Endothelial cell of umbilical vein (primary cell): ENCODE measurements at regions not wholly inside any gene's neighbourhood (a gene's known extent, or its start where the extent isn't known, plus 50 kb on each side); places are given as distances from the start of the nearest gene placed in this dataset.

ENCODE experiments used
- BruUV-seq: library from RNA; stranded (reverse); fragments of 400-500 nt; replicated peaks from 2 replicates; lab custom pipeline; 2021; lab: Mats Ljungman, UMichigan
- CTCF ChIA-PET: fragments of 300-600, 350-600 bp; sonication (Branson Sonifier 250); formaldehyde crosslinking; loops from one replicate; lab custom pipeline; 2021; ENCODE audit warnings: antibody characterized with exemption, inconsistent platforms; lab: Charles Lee
- POLR2A ChIA-PET: fragments of 300-600, 350-600 bp; sonication (Branson Sonifier 250); formaldehyde crosslinking; loops from one replicate; lab custom pipeline; 2021; ENCODE audit warnings: antibody characterized with exemption, inconsistent platforms; lab: Charles Lee
- DNase-seq: peaks from one replicate; pipeline ENCODE4 v3.0.0-alpha.2; 2011; ENCODE audit warnings: low read depth, low spot score
- FAIRE-seq: peaks from 2 replicates; lab custom pipeline; 2011; peaks lifted over from hg19 to GRCh38; lab: Jason Lieb, UNC
- H2AFZ ChIP-seq: 2 replicates; pipeline ENCODE4 v1.6.0; 2012; ENCODE audit warnings: low read depth, low read length, control low read depth, inconsistent platforms
- H3K27ac ChIP-seq: 2 replicates; pipeline ENCODE4 v1.5.1; 2011; ENCODE audit warnings: low read depth, mild to moderate bottlenecking, control low read depth, low read length, moderate library complexity; ENCODE audit not compliant: insufficient read depth
- H3K27me3 ChIP-seq, 2 experiments: 2 replicates each; pipeline versions ENCODE4 v1.6.0 to v1.6.1; 2011; ENCODE audit warnings: low read length in 2 of 2, mixed read lengths in 1 of 2; ENCODE audit not compliant: control insufficient read depth in 2 of 2, insufficient read depth in 2 of 2
- H3K36me3 ChIP-seq, 2 experiments: 2 replicates in 1 of 2; 3 replicates in 1 of 2; pipeline ENCODE4 v1.5.1; 2011; ENCODE audit warnings: low read length in 2 of 2, mild to moderate bottlenecking in 1 of 2, moderate library complexity in 1 of 2; ENCODE audit not compliant: control insufficient read depth in 2 of 2, insufficient read depth in 2 of 2; ENCODE audit errors: extremely low read depth in 1 of 2
- H3K4me1 ChIP-seq: 3 replicates; pipeline ENCODE4 v1.5.1; 2011; ENCODE audit warnings: mild to moderate bottlenecking, low read length; ENCODE audit not compliant: control insufficient read depth, insufficient read depth; ENCODE audit errors: extremely low read depth
- H3K4me2 ChIP-seq: 2 replicates; pipeline ENCODE4 v1.6.1; 2011; ENCODE audit warnings: low read length, control low read depth, mixed read lengths; ENCODE audit not compliant: insufficient read depth
- H3K4me3 ChIP-seq, 3 experiments: fragments of 200-600 bp in 1 of 3; sonication (generic), shearing (Covaris generic) in 1 of 3; replicated peaks in 1 of 3; 2 replicates each; pipeline ENCODE4 v1.5.1; 2011 to 2016; ENCODE audit warnings: control low read depth in 3 of 3, low read length in 3 of 3, mild to moderate bottlenecking in 2 of 3, inconsistent platforms in 1 of 3, low read depth in 1 of 3, moderate library complexity in 1 of 3; ENCODE audit not compliant: insufficient read depth in 1 of 3
- H3K79me2 ChIP-seq: 2 replicates; pipeline ENCODE4 v1.6.0; 2012; ENCODE audit warnings: low read length, inconsistent platforms; ENCODE audit not compliant: control insufficient read depth, insufficient read depth
- H3K9ac ChIP-seq: replicated peaks from 2 replicates; pipeline ENCODE3; 2011; ENCODE audit warnings: low read length, control low read depth; ENCODE audit not compliant: insufficient read depth; ENCODE audit errors: extremely low read depth
- H3K9me1 ChIP-seq: replicated peaks from 3 replicates; pipeline ENCODE4 v1.6.0; 2011; ENCODE audit warnings: mild to moderate bottlenecking, low read length; ENCODE audit not compliant: control insufficient read depth, insufficient read depth; ENCODE audit errors: extremely low read depth
- H3K9me3 ChIP-seq: replicated peaks from 2 replicates; pipeline ENCODE4 v1.5.1; 2012; ENCODE audit warnings: low read length, inconsistent platforms; ENCODE audit not compliant: control insufficient read depth, insufficient read depth
- H4K20me1 ChIP-seq: replicated peaks from 2 replicates; pipeline ENCODE3; 2011; ENCODE audit warnings: mild to moderate bottlenecking, low read length; ENCODE audit not compliant: control insufficient read depth, insufficient read depth; ENCODE audit errors: extremely low read depth
- FOS ChIP-seq: IDR thresholded peaks from 2 replicates; pipeline ENCODE4 v1.6.1; 2011; ENCODE audit warnings: mild to moderate bottlenecking, low read length, moderate library complexity, borderline replicate concordance; ENCODE audit not compliant: insufficient read depth
- GATA2 ChIP-seq: IDR thresholded peaks from 2 replicates; pipeline ENCODE4 v1.7.0; 2011; ENCODE audit warnings: low read depth, mild to moderate bottlenecking, moderate library complexity, mixed read lengths, low read length; ENCODE audit not compliant: insufficient read length, insufficient read depth
- JUN ChIP-seq: IDR thresholded peaks from 2 replicates; pipeline ENCODE4 v1.6.1; 2011; ENCODE audit warnings: borderline replicate concordance, low read depth; ENCODE audit not compliant: insufficient read length, insufficient read depth
- MYC ChIP-seq: IDR thresholded peaks from one replicate; pipeline ENCODE4 v1.6.1; 2011; ENCODE audit warnings: mild to moderate bottlenecking, low read depth, low read length
- POLR2A ChIP-seq: IDR thresholded peaks from 2 replicates; pipeline ENCODE4 v1.6.1; 2012; ENCODE audit warnings: low read depth, mild to moderate bottlenecking, control low read depth, low read length
- POLR2AphosphoS5 ChIP-seq: IDR thresholded peaks from 2 replicates; pipeline ENCODE4 v1.6.1; 2012; ENCODE audit warnings: low read depth, mild to moderate bottlenecking, control low read depth, low read length, moderate library complexity; ENCODE audit not compliant: insufficient read depth
- dilution Hi-C: fragments of 300-500 bp; cut with MboI; formaldehyde crosslinking; loops from one replicate; pipeline ENCODE4 v1.15.0; 2019; ENCODE audit warnings: low sequenced_read_pairs; ENCODE audit not compliant: extremely low pct_ligation_motif_present
- intact Hi-C: fragments of 100-400 bp; cut with micrococcal nuclease; formaldehyde crosslinking; loops from one replicate; pipeline ENCODE4 v1.10.0; 2022

DNA sequence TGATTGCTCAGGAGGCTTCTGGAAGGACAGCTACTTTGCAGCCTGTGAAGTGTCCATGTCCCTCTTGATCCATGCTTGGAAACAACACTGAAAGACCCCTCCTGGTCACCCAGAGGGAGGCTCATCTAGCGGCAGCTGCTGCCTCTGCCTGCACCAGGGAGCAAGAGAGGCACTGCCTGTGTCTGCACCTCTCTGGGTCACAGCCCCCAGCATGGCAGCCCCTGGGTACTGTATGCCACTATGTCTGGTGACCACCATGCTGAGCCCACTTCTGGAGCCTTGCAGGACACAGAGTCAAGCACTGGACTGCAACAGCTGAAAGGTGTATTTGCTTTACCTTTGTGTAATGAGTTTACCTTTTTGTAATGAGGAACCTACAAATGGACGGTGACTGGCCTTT is 186.3 kb upstream of the MYT1L start:
- dilution Hi-C loops: no loop called here
- POLR2A ChIA-PET: no interaction called here

DNA sequence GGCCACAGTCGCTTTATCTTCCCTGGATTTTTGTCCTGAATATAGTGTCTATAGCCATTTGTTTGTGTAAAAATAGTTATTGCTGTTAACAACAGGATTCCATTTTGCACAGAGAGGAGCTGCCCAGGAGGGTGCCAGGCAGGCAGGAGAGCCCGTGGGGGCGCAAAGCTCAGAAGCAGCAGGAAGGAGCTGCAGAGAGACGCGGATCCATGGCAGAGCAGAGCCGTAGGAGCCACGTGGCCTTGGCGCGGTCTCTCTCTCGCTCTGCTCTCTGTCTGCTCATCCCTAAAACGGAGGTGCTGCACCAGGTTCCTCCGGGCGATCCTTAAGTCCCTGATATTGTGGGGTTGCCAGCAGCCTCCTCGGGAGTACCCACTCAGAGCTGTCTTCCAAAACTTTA is 185.3 kb upstream of the MYT1L start:
- ChIA-PET CTCF (no interaction called here), POLR2A (no interaction called here)
- no peak overlapping the region for H2AFZ ChIP-seq
- peaks cover 6% of the 10 kb centered on the region for H3K9me3 ChIP-seq
- no peak overlapping the region for H3K4me3 ChIP-seq
- FAIRE-seq: no peak
- no peaks in the 10 kb centered on the region for H3K79me2 ChIP-seq
- H4K20me1 ChIP-seq: no peaks in the 10 kb centered on the region
- H3K9me1 ChIP-seq: no peaks in the 10 kb centered on the region
- H3K9ac ChIP-seq: no peak overlapping the region
- DNase-seq: no peak
- no peaks in the 10 kb centered on the region for H3K4me1 ChIP-seq
- no peak for TF ChIP-seq JUN
- no peaks in the 10 kb centered on the region for H3K27me3 ChIP-seq
- no peak overlapping the region for H3K27ac ChIP-seq
- no peak overlapping the region for H3K4me2 ChIP-seq
- intact Hi-C loops (no loop called here), dilution Hi-C loops (no loop called here)
- H3K36me3 ChIP-seq: no peaks in the 10 kb centered on the region
- BruUV-seq: no TSS peak

More for the DNA sequence above, 186.3 kb upstream of the MYT1L start:
- CTCF ChIA-PET: no interaction called here
- Histone ChIP-seq H3K36me3 (no peaks in the 10 kb centered on the region), H4K20me1 (no peaks in the 10 kb centered on the region), H3K79me2 (no peaks in the 10 kb centered on the region), H3K9ac (no peak overlapping the region), H3K4me3 (no peak overlapping the region), H3K9me3 (peaks cover 6% of the 10 kb centered on the region), H3K4me1 (no peaks in the 10 kb centered on the region), H3K9me1 (no peaks in the 10 kb centered on the region), H2AFZ (no peak overlapping the region), H3K4me2 (no peak overlapping the region), H3K27ac (no peak overlapping the region), H3K27me3 (no peaks in the 10 kb centered on the region)
- DNase-seq: no peak
- no peak for FAIRE-seq
- intact Hi-C loops: no loop called here
- TF ChIP-seq FOS (no peak), GATA2 (no peak), MYC (no peak), POLR2A (no peak), POLR2AphosphoS5 (no peak)
- BruUV-seq: no TSS peak
